H1 (cell line): ENCODE measurements at regions not wholly inside any gene's neighbourhood (a gene's known extent, or its start where the extent isn't known, plus 50 kb on each side); places are given as distances from the start of the nearest gene placed in this dataset.
A peak's percentile ranks its signal among the peaks of the same experiment; 100 is the strongest.

Experiments used
- CTCF ChIA-PET: fragments of 300-600 bp; sonication (Branson Sonifier 250); formaldehyde crosslinking; loops from one replicate; lab custom pipeline; 2021; ENCODE audit not compliant: partially characterized antibody; lab: Charles Lee
- POLR2A ChIA-PET: fragments of 300-600 bp; sonication (Branson Sonifier 250); formaldehyde crosslinking; loops from one replicate; lab custom pipeline; 2021; ENCODE audit warnings: inconsistent platforms; ENCODE audit not compliant: partially characterized antibody; lab: Charles Lee
- DNase-seq, 2 experiments: peaks; one replicate each; pipeline versions ENCODE4 v3.0.0 to v3.0.0-alpha.2; 2010 to 2022; ENCODE audit warnings: low spot score in 2 of 2, low read depth in 1 of 2, mixed read lengths in 1 of 2
- FAIRE-seq: peaks from 2 replicates; lab custom pipeline; 2011; peaks lifted over from hg19 to GRCh38; lab: Jason Lieb, UNC
- H2AFZ ChIP-seq: 2 replicates; pipeline ENCODE4 v1.8.1; 2012; ENCODE audit warnings: low read length, inconsistent platforms
- H2AK5ac ChIP-seq: 2 replicates; pipeline ENCODE4 v1.6.1; 2013; ENCODE audit warnings: low read depth, low read length
- H2BK120ac ChIP-seq: replicated peaks from 2 replicates; pipeline ENCODE3; 2013; ENCODE audit warnings: low read depth, low read length, inconsistent platforms
- H2BK12ac ChIP-seq: 2 replicates; pipeline ENCODE4 v1.6.1; 2013; ENCODE audit warnings: low read depth, low read length
- H2BK15ac ChIP-seq: 2 replicates; pipeline ENCODE4 v1.6.1; 2013; ENCODE audit warnings: low read length
- H2BK20ac ChIP-seq: 2 replicates; pipeline ENCODE4 v1.6.1; 2013; ENCODE audit warnings: low read length
- H2BK5ac ChIP-seq: 2 replicates; pipeline ENCODE4 v1.6.1; 2013; ENCODE audit warnings: low read depth, low read length
- H3K14ac ChIP-seq: 2 replicates; pipeline ENCODE4 v1.6.1; 2013; ENCODE audit warnings: inconsistent platforms; ENCODE audit not compliant: insufficient read length
- H3K18ac ChIP-seq: 2 replicates; pipeline ENCODE4 v1.6.1; 2013; ENCODE audit warnings: low read length; ENCODE audit errors: extremely low read depth
- H3K23ac ChIP-seq: 2 replicates; pipeline ENCODE4 v1.6.1; 2013; ENCODE audit warnings: inconsistent platforms; ENCODE audit not compliant: insufficient read length
- H3K23me2 ChIP-seq: 2 replicates; pipeline ENCODE4 v1.6.1; 2013; ENCODE audit warnings: low read depth, low read length
- H3K27ac ChIP-seq: 2 replicates; pipeline ENCODE4 v1.6.1; 2011; ENCODE audit warnings: low read depth, low read length, inconsistent platforms
- H3K27me3 ChIP-seq, 4 experiments: replicated peaks in 1 of 4; 1 replicate in 1 of 4; 2 replicates in 3 of 4; pipeline versions ENCODE4 v1.6.1 to v1.8.1; 2011 to 2013; ENCODE audit warnings: low read length in 3 of 4, mild to moderate bottlenecking in 3 of 4, inconsistent platforms in 2 of 4, mixed read lengths in 2 of 4, moderate library complexity in 1 of 4; ENCODE audit not compliant: control insufficient read depth in 3 of 4, insufficient read depth in 3 of 4; ENCODE audit errors: extremely low read depth in 1 of 4
- H3K36me3 ChIP-seq, 4 experiments: 2 replicates each; pipeline versions ENCODE4 v1.6.1 to v1.8.1; 2011 to 2013; ENCODE audit warnings: mild to moderate bottlenecking in 4 of 4, low read length in 3 of 4, moderate library complexity in 2 of 4, control low read depth in 1 of 4, inconsistent platforms in 1 of 4; ENCODE audit not compliant: insufficient read depth in 4 of 4, control insufficient read depth in 2 of 4
- H3K4ac ChIP-seq: replicated peaks from 2 replicates; pipeline ENCODE3; 2013; ENCODE audit warnings: low read length, low read depth, mixed read lengths, inconsistent platforms; ENCODE audit not compliant: insufficient read length
- H3K4me1 ChIP-seq, 4 experiments: replicated peaks in 1 of 4; 1 replicate in 1 of 4; 2 replicates in 3 of 4; pipeline versions ENCODE4 v1.6.1 to v1.8.1; 2011 to 2013; ENCODE audit warnings: low read length in 3 of 4, inconsistent platforms in 2 of 4, mixed read lengths in 1 of 4; ENCODE audit not compliant: insufficient read depth in 4 of 4, control insufficient read depth in 3 of 4
- H3K4me2 ChIP-seq, 2 experiments: 2 replicates each; pipeline versions ENCODE4 v1.6.1 to v1.8.1; 2011 to 2013; ENCODE audit warnings: low read depth in 2 of 2, low read length in 2 of 2, control low read depth in 1 of 2, inconsistent platforms in 1 of 2, mild to moderate bottlenecking in 1 of 2; ENCODE audit not compliant: insufficient read depth in 1 of 2
- H3K4me3 ChIP-seq, 4 experiments: fragments of 200-600, 300-600 bp in 1 of 4; sonication (generic), shearing (Covaris generic), sonication (Bioruptor Twin) in 1 of 4; 2 replicates each; pipeline versions ENCODE4 v1.5.1 to v1.8.1; 2011 to 2016; ENCODE audit warnings: low read length in 4 of 4, low read depth in 3 of 4, control low read depth in 2 of 4, inconsistent platforms in 2 of 4, mild to moderate bottlenecking in 2 of 4, mixed read lengths in 1 of 4, moderate library complexity in 1 of 4; ENCODE audit not compliant: insufficient read depth in 2 of 4; ENCODE audit errors: extremely low read depth in 1 of 4
- H3K56ac ChIP-seq: replicated peaks from 2 replicates; pipeline ENCODE3; 2013; ENCODE audit warnings: low read depth, mild to moderate bottlenecking, mixed read lengths, low read length, inconsistent platforms; ENCODE audit not compliant: insufficient read length
- H3K79me1 ChIP-seq: 2 replicates; pipeline ENCODE4 v1.6.1; 2013; ENCODE audit warnings: low read depth, low read length, control low read depth
- H3K79me2 ChIP-seq, 2 experiments: 2 replicates each; pipeline versions ENCODE4 v1.6.1 to v1.8.1; 2012 to 2013; ENCODE audit warnings: low read length in 2 of 2, mild to moderate bottlenecking in 2 of 2, inconsistent platforms in 1 of 2; ENCODE audit not compliant: insufficient read depth in 2 of 2, control insufficient read depth in 1 of 2
- H3K9ac ChIP-seq, 4 experiments: replicated peaks in 1 of 4; 1 replicate in 1 of 4; 2 replicates in 3 of 4; pipeline versions ENCODE4 v1.6.1 to v1.8.1; 2011 to 2013; ENCODE audit warnings: low read depth in 3 of 4, low read length in 3 of 4, control low read depth in 2 of 4, mild to moderate bottlenecking in 2 of 4, moderate library complexity in 2 of 4, inconsistent platforms in 1 of 4; ENCODE audit errors: extremely low read depth in 1 of 4
- H3K9me3 ChIP-seq, 2 experiments: 2 replicates each; pipeline versions ENCODE4 v1.6.1 to v1.8.1; 2012 to 2013; ENCODE audit warnings: mild to moderate bottlenecking in 2 of 2, moderate library complexity in 2 of 2, control low read depth in 1 of 2, inconsistent platforms in 1 of 2, low read depth in 1 of 2, low read length in 1 of 2, mixed read lengths in 1 of 2; ENCODE audit not compliant: insufficient read depth in 2 of 2
- H4K20me1 ChIP-seq, 2 experiments: replicated peaks in 1 of 2; 2 replicates each; pipeline versions ENCODE3 to v1.8.1; 2011 to 2013; ENCODE audit warnings: inconsistent platforms in 2 of 2, low read length in 2 of 2, mild to moderate bottlenecking in 1 of 2; ENCODE audit not compliant: insufficient read depth in 2 of 2, control insufficient read depth in 1 of 2
- H4K5ac ChIP-seq: 2 replicates; pipeline ENCODE4 v1.6.1; 2013; ENCODE audit warnings: low read length, low read depth, mixed read lengths, inconsistent platforms; ENCODE audit not compliant: insufficient read length
- H4K8ac ChIP-seq: 2 replicates; pipeline ENCODE4 v1.8.0; 2013; ENCODE audit warnings: mild to moderate bottlenecking, moderate library complexity, low read length, inconsistent platforms; ENCODE audit not compliant: insufficient read depth; ENCODE audit errors: extremely low read depth
- H4K91ac ChIP-seq: replicated peaks from 2 replicates; pipeline ENCODE3; 2013; ENCODE audit warnings: low read length, mixed read lengths, inconsistent platforms; ENCODE audit not compliant: insufficient read length
- KDM1A ChIP-seq: fragments of 200-600, 300-600 bp; sonication (generic); IDR thresholded peaks from 2 replicates; pipeline ENCODE4 v1.7.1; 2016; ENCODE audit warnings: mild to moderate bottlenecking, low read length, borderline replicate concordance
- MAFK ChIP-seq: IDR thresholded peaks from 2 replicates; pipeline ENCODE4 v1.6.1; 2012; ENCODE audit warnings: low read depth, mild to moderate bottlenecking, improper control_type of control experiment, low read length
- POU5F1 ChIP-seq: IDR thresholded peaks from 2 replicates; pipeline ENCODE4 v1.6.1; 2011; ENCODE audit warnings: low read depth, mild to moderate bottlenecking, low read length, moderate library complexity
- SP4 ChIP-seq: IDR thresholded peaks from 2 replicates; pipeline ENCODE4 v1.6.1; 2012; ENCODE audit warnings: low read length, inconsistent platforms
- YY1 ChIP-seq: IDR thresholded peaks from 2 replicates; pipeline ENCODE4 v1.6.1; 2011; ENCODE audit warnings: low read depth, mild to moderate bottlenecking, low read length
- WGBS, 2 experiments: shearing (Covaris generic) in 1 of 2; methylation state at CpG; one replicate each; pipeline versions ENCODE4 v1.1.6 to v1.1.7; 2013 to 2015; ENCODE audit warnings: low lambda C conversion rate in 2 of 2, mixed read lengths in 2 of 2, inconsistent platforms in 1 of 2, low coverage in 1 of 2, missing lambda C conversion rate in 1 of 2; ENCODE audit not compliant: insufficient replicate concordance in 2 of 2, insufficient coverage in 1 of 2, insufficient read length in 1 of 2; ENCODE audit errors: extremely low coverage in 1 of 2, missing lambda C conversion rate in 1 of 2; 5-methylcytosine and 5-hydroxymethylcytosine counted together

DNA sequence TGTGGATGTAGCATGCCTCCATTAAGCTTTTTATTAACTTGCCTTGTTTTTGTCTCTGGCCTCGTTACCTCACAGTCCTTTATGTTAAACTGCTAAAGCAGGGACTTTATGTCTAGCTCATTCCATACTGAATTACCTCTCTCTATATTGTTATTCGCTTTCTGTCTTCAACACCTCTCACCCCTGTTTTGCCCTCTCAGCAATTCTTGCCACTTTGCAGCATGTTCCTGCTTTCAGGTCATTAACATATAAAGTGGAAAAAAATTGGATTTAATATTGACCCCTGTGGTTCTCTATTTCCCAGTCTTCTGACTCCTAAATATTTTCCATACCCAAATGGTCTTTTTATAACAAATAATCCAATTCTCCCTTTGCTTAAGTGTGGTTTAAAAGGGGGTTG is 810.4 kb upstream of the KIF2B start:
- Histone ChIP-seq H2BK20ac (no peak overlapping the region), H3K4ac (no peak overlapping the region), H2AK5ac (no peak overlapping the region), H4K20me1 (no peaks in the 10 kb centered on the region), H3K14ac (no peak overlapping the region), H3K4me3 (no peak overlapping the region), H4K5ac (no peak overlapping the region), H3K4me1 (peaks cover 0 to 2% (median 0%) of the 10 kb centered on the region in 4 experiments; a peak in 1 of 7 replicates), H3K4me2 (no peak overlapping the region), H2BK12ac (no peak overlapping the region), H3K9me3 (no peaks in the 10 kb centered on the region), H4K8ac (no peak overlapping the region)
- CTCF ChIA-PET: no interaction called here
- 83% methylated on average over 2 of the region's 2 CpGs; no CpG with 5 or more reads in 1 of the 2 experiments for whole genome bisulfite sequencing, 2 experiments
- DNase-seq: no peak
- no peak for TF ChIP-seq SP4
- no peak for TF ChIP-seq KDM1A
- no peak for TF ChIP-seq POU5F1
- no peak for TF ChIP-seq YY1
- peak; percentile 44; the same call in 1 of the 2 replicates for TF ChIP-seq MAFK
- TF ChIP-seq, all 59 proteins: peak for 1
- H2BK15ac ChIP-seq: no peak overlapping the region
- H3K27ac ChIP-seq: no peak overlapping the region
- no peak overlapping the region for H3K9ac ChIP-seq
- H3K18ac ChIP-seq: no peak overlapping the region
- FAIRE-seq: no peak
- 0 out of 2 replicates have a peak overlapping the region, but pooled peaks have one; percentile 20 for H2AFZ ChIP-seq
- no peaks in the 10 kb centered on the region for H3K79me2 ChIP-seq
- no peak overlapping the region for H3K23ac ChIP-seq
- POLR2A ChIA-PET: no interaction called here
- H3K36me3 ChIP-seq: no peaks in the 10 kb centered on the region
- H3K79me1 ChIP-seq: no peaks in the 10 kb centered on the region
- no peaks in the 10 kb centered on the region for H3K27me3 ChIP-seq
- no peaks in the 10 kb centered on the region for H3K23me2 ChIP-seq
- H4K91ac ChIP-seq: no peak overlapping the region
- no peak overlapping the region for H2BK120ac ChIP-seq
- no peak overlapping the region for H2BK5ac ChIP-seq
- H3K56ac ChIP-seq: no peak overlapping the region
